SH-SY5Y (cell line): ENCODE measurements at regions not wholly inside any gene's neighbourhood (a gene's known extent, or its start where the extent isn't known, plus 50 kb on each side); places are given as distances from the start of the nearest gene placed in this dataset.

Experiments used
- GATA2 ChIP-seq: IDR thresholded peaks from 2 replicates; pipeline ENCODE4 v1.6.1; 2011; ENCODE audit warnings: mild to moderate bottlenecking, low read depth, low read length
- GATA3 ChIP-seq: IDR thresholded peaks from 2 replicates; pipeline ENCODE4 v1.6.1; 2011; ENCODE audit warnings: low read depth, mild to moderate bottlenecking, low read length, moderate library complexity

DNA sequence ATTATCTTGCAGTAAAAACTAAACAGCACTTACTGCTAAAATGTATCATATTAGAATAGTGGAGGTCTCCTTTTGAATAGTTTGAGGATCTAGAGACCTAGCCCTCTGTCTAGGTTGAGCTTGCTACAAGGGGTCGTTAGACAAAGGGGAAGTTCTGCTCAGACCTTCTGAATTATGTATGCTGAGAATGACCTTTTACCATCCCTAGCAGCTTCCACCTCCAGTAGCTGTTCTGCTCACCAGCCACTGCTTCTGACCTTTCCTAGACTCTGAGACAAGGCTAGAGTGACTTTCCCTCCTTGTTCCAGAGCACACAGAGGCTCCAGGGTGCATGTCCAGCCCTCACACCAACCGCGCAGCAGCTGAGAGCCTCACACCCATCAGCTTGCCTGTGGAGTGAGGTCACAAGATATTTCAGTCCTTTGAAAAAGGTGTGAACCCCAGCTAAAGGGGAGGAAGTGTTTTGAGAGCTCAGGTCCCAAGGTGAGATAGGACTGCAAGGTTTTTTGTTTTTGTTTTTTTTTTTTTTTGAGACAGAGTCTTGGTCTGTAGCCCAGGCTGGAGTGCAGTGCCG is 289.3 kb upstream of the TNP1 start:
- no peak for TF ChIP-seq GATA2
- no peak for TF ChIP-seq GATA3

DNA sequence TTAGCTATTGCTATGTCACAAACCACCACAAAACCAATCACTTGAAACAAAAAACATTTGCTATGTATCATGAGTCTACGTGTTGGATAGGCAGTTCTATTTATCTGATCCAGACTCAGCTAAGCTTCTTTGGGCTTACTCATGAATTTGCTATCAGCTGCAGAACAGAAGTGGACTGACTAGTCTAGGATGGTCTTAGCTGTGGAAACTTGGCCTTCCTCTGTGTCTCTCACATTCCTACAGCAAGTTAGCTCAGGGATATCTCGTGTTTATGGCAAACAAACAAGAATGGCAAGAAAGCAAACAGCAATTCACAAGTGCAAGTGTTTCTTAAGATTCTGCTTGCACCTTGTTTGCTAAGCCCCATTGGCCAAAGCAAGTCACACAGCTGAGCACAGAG is 288.0 kb upstream of the TNP1 start:
- no peak for TF ChIP-seq GATA3
- TF ChIP-seq GATA2: no peak

DNA sequence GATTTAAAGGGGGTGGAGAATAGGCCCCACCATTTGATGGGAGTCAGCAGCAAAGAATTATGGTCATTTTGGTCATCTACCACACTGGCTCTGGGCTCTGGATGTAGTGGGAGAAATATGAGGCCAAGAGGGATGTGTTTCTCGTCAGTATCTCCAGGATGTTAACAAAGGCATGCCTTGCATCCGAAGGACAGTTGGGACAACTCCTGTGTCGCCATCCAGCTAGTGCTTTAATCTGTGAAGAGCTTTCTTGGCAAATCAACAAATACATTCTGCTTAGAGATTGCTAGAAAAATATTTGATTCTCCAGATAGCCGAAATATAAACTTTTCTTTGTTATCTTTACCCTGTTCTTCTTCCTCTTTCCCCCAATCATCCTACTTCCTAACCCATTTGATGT is 287.1 kb upstream of the TNP1 start:
- no peak for TF ChIP-seq GATA3
- TF ChIP-seq GATA2: no peak

DNA sequence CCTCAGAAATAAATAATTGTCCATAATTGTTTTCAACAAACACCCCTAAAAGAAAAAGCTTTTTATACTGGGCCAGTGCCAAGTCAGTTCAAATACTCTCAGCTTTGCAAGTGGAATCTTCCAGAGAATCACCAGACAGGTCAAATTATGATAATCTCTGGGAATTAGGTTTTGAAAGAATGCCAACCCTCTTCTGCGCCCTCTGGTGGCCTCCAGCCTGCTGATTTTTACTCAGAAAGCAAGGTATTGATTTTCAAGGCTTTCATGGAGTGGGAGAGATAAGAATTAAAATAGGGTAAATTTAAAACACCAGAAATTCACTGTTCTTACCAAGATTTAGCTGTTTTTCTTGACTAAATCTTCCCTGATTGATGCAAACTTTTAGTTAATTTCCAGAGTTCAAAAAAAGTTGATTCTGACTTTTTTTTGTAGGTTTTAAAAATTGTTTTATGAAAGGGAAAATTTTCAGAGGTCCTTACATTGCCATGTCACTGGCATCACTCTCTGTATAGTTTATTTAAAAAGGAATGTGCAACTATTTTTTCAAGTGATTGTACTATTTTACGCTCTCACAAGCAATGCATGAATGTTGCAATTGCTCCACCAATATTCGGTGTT is 282.9 kb upstream of the TNP1 start:
- no peak for TF ChIP-seq GATA3
- TF ChIP-seq GATA2: no peak; the same call in 1 of the 2 replicates

DNA sequence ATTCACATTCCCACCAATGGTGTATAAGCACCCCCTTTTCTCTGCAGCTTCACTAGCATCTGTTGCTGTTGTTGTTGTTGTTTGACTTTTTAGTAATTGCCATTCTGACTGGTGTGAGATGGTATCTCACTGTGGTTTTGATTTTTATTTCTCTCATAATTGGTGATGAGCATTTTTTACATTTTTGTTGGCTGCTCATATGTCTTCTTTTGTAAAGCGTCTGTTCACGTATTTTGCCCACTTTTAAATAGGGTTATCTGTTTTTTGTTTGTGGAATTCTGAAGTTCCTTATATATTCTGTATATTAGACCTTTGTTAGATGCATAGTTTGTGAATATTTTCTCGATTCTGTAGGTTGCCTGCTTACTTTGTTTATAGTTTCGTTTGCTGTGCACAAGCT is 278.4 kb upstream of the TNP1 start:
- no peak for TF ChIP-seq GATA2
- no peak for TF ChIP-seq GATA3

DNA sequence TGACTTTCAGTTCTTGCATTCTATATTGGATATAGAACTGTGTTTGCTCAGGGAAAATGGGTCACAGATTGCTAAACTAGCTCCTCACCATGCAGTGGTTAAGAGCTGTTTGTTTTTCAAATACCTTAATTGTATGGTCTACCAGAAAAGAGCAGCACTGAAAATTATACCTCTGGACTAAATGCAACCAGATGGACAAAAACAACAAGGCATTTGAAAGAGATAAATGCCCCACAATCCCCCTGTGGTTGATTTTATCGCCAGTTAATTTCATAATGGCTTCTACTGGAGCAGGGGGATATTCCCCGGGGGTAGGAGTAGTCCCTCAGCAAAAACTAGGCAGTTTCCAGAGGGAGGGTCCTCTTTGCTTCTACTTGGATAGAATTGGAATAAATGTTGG is 267.9 kb upstream of the TNP1 start:
- TF ChIP-seq GATA2: peak; percentile 95
- peak; percentile 94 for TF ChIP-seq GATA3

DNA sequence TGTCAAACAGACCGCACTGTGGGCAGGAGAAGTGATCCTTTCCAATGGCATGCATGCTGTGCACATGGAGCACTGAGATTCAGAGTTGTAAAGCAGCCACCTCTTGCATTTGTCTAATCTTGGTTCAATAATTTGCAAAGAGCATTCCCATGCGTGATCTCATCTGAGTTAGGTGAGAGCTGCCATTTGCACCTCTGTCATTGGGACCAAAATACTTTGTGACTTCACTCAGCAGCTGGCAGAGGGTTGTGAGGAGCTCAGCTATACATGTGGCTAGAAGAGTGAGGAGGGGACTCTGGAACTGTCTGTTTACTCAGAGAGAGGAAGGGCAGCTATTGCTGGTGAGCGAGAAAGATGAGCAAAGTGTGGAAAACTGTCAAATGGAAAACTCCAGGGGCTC is 265.1 kb upstream of the TNP1 start:
- TF ChIP-seq GATA2: no peak
- TF ChIP-seq GATA3: no peak

DNA sequence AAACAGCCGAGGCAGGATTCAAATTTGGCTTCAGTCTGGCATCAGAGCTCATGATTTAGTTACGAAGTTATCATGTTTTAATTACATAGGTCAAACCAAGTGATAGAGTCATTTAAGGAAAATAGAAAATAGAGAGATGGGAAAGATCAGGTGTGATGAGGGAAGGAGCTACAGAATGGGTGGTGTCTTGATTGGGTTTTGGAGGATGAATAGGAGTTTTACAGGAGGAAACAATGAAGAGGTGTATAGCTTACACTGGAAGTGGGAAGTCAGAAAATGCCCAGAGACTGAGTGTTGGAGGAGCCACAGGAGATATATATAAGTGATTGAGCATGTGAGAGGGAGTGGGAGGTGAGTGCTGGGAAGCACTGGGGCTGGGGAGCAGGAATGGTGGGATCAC is 264.2 kb upstream of the TNP1 start:
- TF ChIP-seq GATA3: no peak
- no peak for TF ChIP-seq GATA2

DNA sequence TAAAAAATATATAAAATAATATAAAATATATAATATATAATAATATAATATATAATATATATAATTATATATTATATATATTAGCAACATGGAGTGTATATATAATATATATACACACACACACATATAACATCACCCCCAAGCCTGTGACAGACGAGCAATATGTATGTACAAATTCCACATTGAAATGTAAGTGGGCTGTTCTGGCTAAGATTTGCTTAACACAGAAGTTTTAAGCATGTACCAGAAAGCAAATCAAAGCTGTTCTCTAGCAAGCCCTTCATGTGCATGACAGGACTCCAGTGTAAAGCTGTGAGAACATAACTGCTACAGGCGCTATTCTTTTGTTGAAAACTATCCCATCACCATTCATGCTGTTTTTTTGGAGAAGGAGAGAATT is 261.7 kb upstream of the TNP1 start:
- TF ChIP-seq GATA2 (no peak), GATA3 (no peak)

DNA sequence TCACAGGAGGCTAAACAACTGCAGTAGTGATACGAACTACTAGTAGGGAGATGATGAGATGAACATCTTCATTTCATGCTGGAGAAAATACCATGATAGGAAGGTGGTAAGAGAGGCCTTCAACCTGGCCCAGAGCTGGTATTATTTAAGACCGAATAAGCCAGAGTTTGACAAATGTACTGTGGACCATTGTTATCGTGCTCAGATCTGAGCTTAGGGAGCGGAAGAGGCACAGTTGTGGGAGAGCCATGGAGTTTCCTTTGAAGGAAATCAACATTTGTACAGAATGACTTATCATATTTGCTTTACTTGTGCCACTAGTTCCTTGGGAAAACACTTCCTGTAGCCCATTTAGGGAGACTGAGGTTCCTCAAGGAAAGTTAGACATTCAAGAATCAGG is 260.6 kb upstream of the TNP1 start:
- no peak for TF ChIP-seq GATA2
- no peak for TF ChIP-seq GATA3

DNA sequence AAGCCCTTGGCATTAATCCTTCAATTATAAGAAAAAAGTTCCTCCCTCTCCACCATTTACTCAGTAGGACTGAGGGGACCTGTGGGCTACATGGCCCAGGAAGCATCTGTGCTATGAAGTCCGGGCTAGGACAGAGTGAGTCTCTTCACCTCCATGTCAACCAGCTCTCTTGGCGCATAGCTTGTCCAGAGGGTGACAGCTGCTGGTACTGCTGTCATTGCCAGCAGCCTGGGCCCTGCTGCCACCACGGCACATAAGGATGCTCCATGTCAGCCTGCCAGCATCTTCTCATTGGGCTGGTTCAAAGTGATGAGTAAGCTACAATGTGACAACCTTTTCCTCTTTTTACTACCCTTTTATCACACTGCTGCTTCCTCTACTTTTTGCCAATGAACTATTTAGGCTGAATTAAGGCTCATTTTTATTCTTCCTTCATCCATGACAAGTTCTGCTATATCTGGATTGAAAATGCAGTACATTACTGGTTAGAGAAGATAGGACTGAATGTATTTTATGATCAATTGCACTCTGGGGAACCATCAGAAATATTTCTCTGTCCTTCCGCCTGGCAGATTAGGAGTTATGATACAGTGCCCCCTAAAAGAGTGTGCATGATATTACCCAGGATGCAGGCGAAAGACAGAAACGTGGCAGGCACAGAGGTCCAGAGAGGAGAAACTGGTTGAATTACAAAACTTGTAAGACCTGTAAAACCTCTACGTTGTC is 258.9 kb upstream of the TNP1 start:
- no peak for TF ChIP-seq GATA3
- no peak for TF ChIP-seq GATA2

DNA sequence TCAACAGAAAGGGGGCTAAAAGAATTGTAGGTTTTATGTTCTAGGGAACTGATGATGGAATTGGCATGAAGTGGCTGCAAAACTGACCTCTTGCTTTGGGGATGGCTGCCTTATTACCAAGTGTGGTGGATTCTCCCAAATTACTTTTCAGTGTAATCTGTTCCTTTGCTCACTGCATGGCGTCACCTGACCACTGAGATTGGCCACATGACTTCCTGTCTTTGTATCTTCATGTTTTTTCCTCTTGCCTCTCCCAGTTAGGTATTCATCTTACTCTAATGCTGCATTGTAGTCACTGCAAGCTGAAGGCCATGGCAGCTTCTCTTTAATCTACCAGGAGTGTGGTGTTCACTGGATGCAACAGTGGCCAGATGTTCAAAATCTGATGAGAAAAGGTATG is 257.7 kb upstream of the TNP1 start:
- TF ChIP-seq GATA2 (no peak), GATA3 (no peak)

DNA sequence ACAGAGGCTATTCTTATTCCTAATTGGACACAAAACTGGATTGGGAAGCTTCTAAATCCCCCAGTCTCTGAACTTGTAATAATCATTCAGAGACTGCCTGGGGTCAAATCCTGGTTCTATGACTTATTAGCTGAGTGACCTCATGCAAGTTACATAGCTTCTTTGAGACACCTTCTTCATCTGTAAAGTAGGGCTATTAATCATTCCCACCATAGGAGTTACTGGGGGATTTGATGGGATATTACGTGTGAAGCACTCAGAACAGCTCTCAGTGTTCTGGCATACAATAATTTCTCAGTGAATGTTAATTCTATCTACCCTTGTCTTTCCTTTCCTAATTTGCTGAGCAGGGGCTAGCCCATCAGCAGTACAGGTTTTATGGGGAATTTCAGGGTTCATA is 256.7 kb upstream of the TNP1 start:
- TF ChIP-seq GATA3: no peak
- no peak for TF ChIP-seq GATA2

DNA sequence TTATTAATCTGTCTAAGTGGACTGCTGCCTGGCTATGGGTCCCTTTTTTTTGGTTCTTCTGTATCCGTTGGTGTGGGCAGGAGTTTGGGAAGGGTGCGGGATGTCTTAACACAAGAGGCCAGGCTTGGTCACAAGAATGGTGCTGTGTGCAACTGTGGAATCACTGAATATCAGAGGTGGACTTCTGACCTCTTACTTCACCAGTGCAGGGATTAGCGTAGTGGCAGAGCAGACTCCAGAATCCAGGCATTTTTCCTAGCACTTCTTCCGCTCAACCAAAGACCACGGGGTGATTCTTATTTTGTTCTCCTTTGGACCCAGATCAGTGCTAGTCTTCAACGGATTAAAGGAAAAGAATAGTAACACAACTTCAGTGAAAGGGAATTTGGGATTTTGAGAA is 254.3 kb upstream of the TNP1 start:
- TF ChIP-seq GATA2 (no peak), GATA3 (no peak)

DNA sequence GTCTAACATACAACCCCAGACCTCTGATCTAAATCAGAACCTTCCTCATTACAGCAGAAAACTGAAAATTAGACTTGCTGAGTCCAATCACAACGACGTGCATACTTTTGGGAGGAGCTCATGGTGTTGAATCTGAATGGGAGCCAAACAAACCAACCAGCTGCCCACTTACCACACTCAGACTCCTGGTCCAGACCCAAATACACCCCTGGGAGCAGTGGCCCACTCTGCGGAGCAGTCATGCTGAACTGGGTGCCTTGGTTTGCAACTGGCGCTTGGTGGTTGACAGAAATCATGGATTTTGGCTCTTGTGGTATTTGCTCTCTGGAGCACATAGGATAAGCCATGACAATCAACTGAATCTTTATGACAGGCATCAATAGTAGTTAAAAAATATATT is 253.6 kb upstream of the TNP1 start:
- TF ChIP-seq GATA3: no peak
- no peak for TF ChIP-seq GATA2

DNA sequence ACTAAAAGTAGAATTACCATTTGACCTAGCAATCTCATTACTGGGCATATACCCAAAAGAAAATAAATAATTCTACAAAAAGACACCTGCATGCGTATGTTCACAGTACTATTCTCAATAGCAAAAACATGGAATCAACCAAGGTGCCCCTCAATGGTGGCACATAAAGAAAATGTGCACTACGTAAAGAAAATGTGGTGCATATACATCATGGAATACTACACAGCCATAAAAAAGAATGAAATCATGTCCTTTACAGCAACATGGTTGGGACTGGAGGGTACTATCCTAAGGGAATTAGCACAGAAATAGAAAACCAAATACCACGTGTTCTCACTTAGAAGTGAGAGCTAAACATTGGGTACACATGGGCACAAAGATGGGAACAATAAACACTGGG is 250.7 kb upstream of the TNP1 start:
- TF ChIP-seq GATA3: no peak
- no peak for TF ChIP-seq GATA2
